Liver (tissue), 8 donors: ENCODE measurements at regions not wholly inside any gene's neighbourhood (a gene's known extent, or its start where the extent isn't known, plus 50 kb on each side); places are given as distances from the start of the nearest gene placed in this dataset.

Source experiments
- DNase-seq: peaks from one replicate; pipeline ENCODE4 v3.0.0-alpha.2; 2017; ENCODE audit warnings: low spot score
- H3K27ac ChIP-seq, 2 donors: one replicate each; pipeline ENCODE4 v1.7.0; 2013; ENCODE audit warnings: inconsistent platforms in 2 of 2, low read length in 2 of 2, control low read depth in 1 of 2, low read depth in 1 of 2, mild to moderate bottlenecking in 1 of 2
- H3K27me3 ChIP-seq, 4 donors: one replicate each; pipeline versions ENCODE4 v1.6.1 to v1.7.0; 2013; ENCODE audit warnings: low read length in 3 of 4, inconsistent platforms in 1 of 4, mild to moderate bottlenecking in 1 of 4, moderate library complexity in 1 of 4; ENCODE audit not compliant: control insufficient read depth in 4 of 4, insufficient read depth in 4 of 4
- H3K36me3 ChIP-seq, 4 donors: one replicate each; pipeline versions ENCODE4 v1.6.1 to v1.7.0; 2013; ENCODE audit warnings: low read length in 3 of 4, mild to moderate bottlenecking in 3 of 4, low read depth in 1 of 4, moderate library complexity in 1 of 4; ENCODE audit not compliant: control insufficient read depth in 4 of 4, insufficient read depth in 3 of 4
- H3K4me1 ChIP-seq, 4 donors: one replicate each; pipeline versions ENCODE4 v1.6.1 to v1.7.0; 2013; ENCODE audit warnings: low read length in 3 of 4, mild to moderate bottlenecking in 3 of 4, moderate library complexity in 1 of 4; ENCODE audit not compliant: control insufficient read depth in 4 of 4, insufficient read depth in 4 of 4
- H3K4me3 ChIP-seq, 3 donors: one replicate each; pipeline versions ENCODE4 v1.6.1 to v1.7.0; 2013; ENCODE audit warnings: low read length in 3 of 3, control low read depth in 1 of 3, low read depth in 1 of 3, mild to moderate bottlenecking in 1 of 3
- H3K9ac ChIP-seq, 2 donors: one replicate each; pipeline ENCODE4 v1.7.0; 2013; ENCODE audit warnings: low read length in 2 of 2, mild to moderate bottlenecking in 2 of 2, moderate library complexity in 2 of 2, control low read depth in 1 of 2, low read depth in 1 of 2
- H3K9me3 ChIP-seq, 4 donors: one replicate each; pipeline versions ENCODE4 v1.6.1 to v1.7.0; 2013; ENCODE audit warnings: low read length in 3 of 4; ENCODE audit not compliant: control insufficient read depth in 4 of 4
- ATF3 ChIP-seq: IDR thresholded peaks from 2 replicates; pipeline ENCODE4 v1.6.1; 2016; ENCODE audit warnings: antibody characterized with exemption
- CTCF ChIP-seq: fragments of 150-350 bp; IDR thresholded peaks from 2 replicates; pipeline ENCODE4 v1.5.1; 2017; ENCODE audit warnings: improper control_type of control experiment, low read depth, low read length; ENCODE audit not compliant: missing input control
- EGR1 ChIP-seq, 2 donors: IDR thresholded peaks; 2 replicates each; pipeline ENCODE4 v1.6.1; 2016 to 2018; ENCODE audit warnings: antibody characterized with exemption in 2 of 2, low read depth in 2 of 2
- FOXA2 ChIP-seq: IDR thresholded peaks from 2 replicates; pipeline ENCODE4 v1.6.1; 2016; ENCODE audit warnings: antibody characterized with exemption
- GABPA ChIP-seq, 2 donors: IDR thresholded peaks in 1 of 2; conservative IDR thresholded peaks in 1 of 2; 2 replicates each; pipeline ENCODE4 v1.6.1; 2016; ENCODE audit warnings: antibody characterized with exemption in 2 of 2, mild to moderate bottlenecking in 1 of 2, moderate library complexity in 1 of 2
- HNF4G ChIP-seq: IDR thresholded peaks from 2 replicates; pipeline ENCODE4 v1.6.1; 2016; ENCODE audit warnings: antibody characterized with exemption
- JUND ChIP-seq, 2 donors: IDR thresholded peaks; 2 replicates each; pipeline ENCODE4 v1.6.1; 2016; ENCODE audit warnings: antibody characterized with exemption in 2 of 2
- MAX ChIP-seq: IDR thresholded peaks from 2 replicates; pipeline ENCODE4 v1.6.1; 2016; ENCODE audit warnings: antibody characterized with exemption
- NR2F2 ChIP-seq: IDR thresholded peaks from 2 replicates; pipeline ENCODE4 v1.6.1; 2016; ENCODE audit warnings: antibody characterized with exemption
- RAD21 ChIP-seq, 2 donors: IDR thresholded peaks; 2 replicates each; pipeline ENCODE4 v1.6.1; 2016; ENCODE audit warnings: antibody characterized with exemption in 2 of 2, mild to moderate bottlenecking in 2 of 2
- REST ChIP-seq: IDR thresholded peaks from 2 replicates; pipeline ENCODE4 v1.6.1; 2016; ENCODE audit warnings: antibody characterized with exemption, mild to moderate bottlenecking
- RXRA ChIP-seq, 2 donors: IDR thresholded peaks; 2 replicates each; pipeline ENCODE4 v1.6.1; 2017 to 2018; ENCODE audit warnings: antibody characterized with exemption in 2 of 2, mild to moderate bottlenecking in 1 of 2
- SP1 ChIP-seq: IDR thresholded peaks from 2 replicates; pipeline ENCODE4 v1.6.1; 2018; ENCODE audit warnings: antibody characterized with exemption, mild to moderate bottlenecking
- TAF1 ChIP-seq: conservative IDR thresholded peaks from 2 replicates; pipeline ENCODE4 v1.6.1; 2016; ENCODE audit warnings: antibody characterized with exemption, mild to moderate bottlenecking
- ZBTB33 ChIP-seq: IDR thresholded peaks from 2 replicates; pipeline ENCODE4 v1.6.1; 2016; ENCODE audit warnings: antibody characterized with exemption
- WGBS: extraction: QIAGEN DNeasy Blood & Tissue Kit; methylation state at CpG from one replicate; pipeline ENCODE4 v1.1.7; 2013; 5-methylcytosine and 5-hydroxymethylcytosine counted together
- donor health status: healthy.
- donor health status: healthy.
- donor health status: healthy.
- donor health status: healthy.
- donor health status: healthy.

GRCh38 chr2:149841396-149841795 is 253.8 kb upstream of the MMADHC start (continued):
- no peak for TF ChIP-seq CTCF
- TF ChIP-seq FOXA2: no peak
- no peak for TF ChIP-seq REST
- no peak for TF ChIP-seq JUND (IDR thresholded peaks at IDR 0.05)

- WGBS: 83% methylated on average over 2 of the region's 2 CpGs
- H3K4me3 ChIP-seq: no peak overlapping the region
- H3K27me3 ChIP-seq: no peaks in the 10 kb centered on the region
- no peaks in the 10 kb centered on the region for H3K4me1 ChIP-seq
- no peaks in the 10 kb centered on the region for H3K9me3 ChIP-seq
- no peak for DNase-seq
- H3K9ac ChIP-seq: no peak overlapping the region
- TF ChIP-seq SP1 (no peak), CTCF (no peak), NR2F2 (no peak), HNF4G (no peak), ATF3 (no peak), EGR1 (IDR thresholded peaks at IDR 0.05; ENCODE audit: low read depth in 2 of 2) (no peak), REST (no peak), MAX (no peak), GABPA (IDR thresholded peaks at IDR 0.05 in 1 of 2, conservative IDR thresholded peaks at IDR 0.05 in 1 of 2) (no peak), FOXA2 (no peak), JUND (IDR thresholded peaks at IDR 0.05) (no peak), RXRA (IDR thresholded peaks at IDR 0.05) (no peak), RAD21 (IDR thresholded peaks at IDR 0.05) (no peak), TAF1 (no peak), ZBTB33 (no peak)
- no peak overlapping the region for H3K27ac ChIP-seq
- peaks cover 0 to 1% (median 0%) of the 10 kb centered on the region in 4 donors for H3K36me3 ChIP-seq
These were observed 244.7 kb upstream of the MMADHC start for GRCh38 chr2:149832324-149832723.
